Tibial artery (tissue), 4 donors: ENCODE measurements at regions not wholly inside any gene's neighbourhood (a gene's known extent, or its start where the extent isn't known, plus 50 kb on each side); places are given as distances from the start of the nearest gene placed in this dataset.

ENCODE experiments used
- DNase-seq, 2 donors: peaks; one replicate each; pipeline ENCODE4 v3.0.0-alpha.2; 2019
- H3K27ac ChIP-seq, 2 donors: fragments of 200-600 bp; sonication (generic) in 1 of 2; 1 replicate in 1 of 2; 2 replicates in 1 of 2; pipeline ENCODE4 v1.5.1; 2018 to 2019; ENCODE audit warnings: mild to moderate bottlenecking in 1 of 2
- H3K27me3 ChIP-seq, 2 donors: fragments of 200-600 bp; sonication (generic) in 1 of 2; one replicate each; pipeline versions ENCODE4 v1.5.1 to v1.6.0; 2016 to 2019
- H3K36me3 ChIP-seq, 3 donors: fragments of 200-600 bp; sonication (generic) in 2 of 3; one replicate each; pipeline ENCODE4 v1.5.1; 2016 to 2019; ENCODE audit warnings: mild to moderate bottlenecking in 2 of 3
- H3K4me1 ChIP-seq, 4 donors: fragments of 200-600 bp; sonication (generic) in 2 of 4; 1 replicate in 3 of 4; 2 replicates in 1 of 4; pipeline ENCODE4 v1.5.1; 2016 to 2019
- H3K4me3 ChIP-seq, 2 donors: fragments of 200-600 bp; sonication (generic) in 1 of 2; 1 replicate in 1 of 2; 2 replicates in 1 of 2; pipeline ENCODE4 v1.5.1; 2018 to 2019; ENCODE audit warnings: mild to moderate bottlenecking in 2 of 2
- H3K9me3 ChIP-seq, 3 donors: fragments of 200-600 bp; sonication (generic) in 1 of 3; one replicate each; pipeline ENCODE4 v1.5.1; 2016 to 2019
- intact Hi-C: fragments of 100-400 bp; cut with DNase I; formaldehyde crosslinking; loops from one replicate; pipeline ENCODE4 v1.15.0; 2023; ENCODE audit warnings: low total_unique reads
- TF ChIP-seq, protein P1 (sequence below), 2 experiments: fragments of 200-600 bp in 1 of 2; fragments of 450-650 bp in 1 of 2; IDR thresholded peaks; one replicate each; pipeline ENCODE4 v1.5.1; 2017 to 2019; ENCODE audit warnings: antibody characterized with exemption in 2 of 2, mild to moderate bottlenecking in 1 of 2, moderate library complexity in 1 of 2

DNA sequence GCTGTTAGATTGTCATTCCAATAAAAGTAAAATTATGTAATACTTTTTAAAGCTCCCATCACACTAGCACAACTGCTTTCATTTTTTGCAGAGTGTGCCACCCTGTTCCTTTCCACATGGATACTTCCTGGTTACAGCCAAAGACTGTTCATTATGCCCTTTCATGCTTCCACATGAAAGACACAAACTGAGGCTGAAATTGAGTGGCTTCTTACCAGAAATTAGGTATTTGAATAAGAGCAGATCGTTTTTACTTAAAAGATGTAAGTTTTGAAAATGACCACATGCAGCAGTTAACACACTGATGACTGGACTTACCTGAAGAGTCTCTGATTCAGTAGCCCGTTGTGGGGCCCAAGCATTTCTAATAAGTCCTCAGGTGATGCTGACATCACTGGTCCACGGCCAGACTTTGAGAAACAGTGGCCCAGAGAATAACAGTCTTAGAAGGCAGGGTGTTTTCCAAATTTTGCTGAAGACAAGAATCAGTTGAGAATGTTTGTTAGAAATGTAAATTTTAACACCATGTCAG lies 187.6 kb upstream of the DMRT1 start:
- no peaks in the 10 kb centered on the region for H3K27me3 ChIP-seq
- H3K9me3 ChIP-seq = no peaks in the 10 kb centered on the region
- no peak for DNase-seq
- peak overlapping the region; percentile 53 to 56 for H3K27ac ChIP-seq
- TF ChIP-seq, protein P1, sequence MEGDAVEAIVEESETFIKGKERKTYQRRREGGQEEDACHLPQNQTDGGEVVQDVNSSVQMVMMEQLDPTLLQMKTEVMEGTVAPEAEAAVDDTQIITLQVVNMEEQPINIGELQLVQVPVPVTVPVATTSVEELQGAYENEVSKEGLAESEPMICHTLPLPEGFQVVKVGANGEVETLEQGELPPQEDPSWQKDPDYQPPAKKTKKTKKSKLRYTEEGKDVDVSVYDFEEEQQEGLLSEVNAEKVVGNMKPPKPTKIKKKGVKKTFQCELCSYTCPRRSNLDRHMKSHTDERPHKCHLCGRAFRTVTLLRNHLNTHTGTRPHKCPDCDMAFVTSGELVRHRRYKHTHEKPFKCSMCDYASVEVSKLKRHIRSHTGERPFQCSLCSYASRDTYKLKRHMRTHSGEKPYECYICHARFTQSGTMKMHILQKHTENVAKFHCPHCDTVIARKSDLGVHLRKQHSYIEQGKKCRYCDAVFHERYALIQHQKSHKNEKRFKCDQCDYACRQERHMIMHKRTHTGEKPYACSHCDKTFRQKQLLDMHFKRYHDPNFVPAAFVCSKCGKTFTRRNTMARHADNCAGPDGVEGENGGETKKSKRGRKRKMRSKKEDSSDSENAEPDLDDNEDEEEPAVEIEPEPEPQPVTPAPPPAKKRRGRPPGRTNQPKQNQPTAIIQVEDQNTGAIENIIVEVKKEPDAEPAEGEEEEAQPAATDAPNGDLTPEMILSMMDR (IDR thresholded peaks at IDR 0.05) = no peak
- H3K4me3 ChIP-seq = no peak overlapping the region
- no peaks in the 10 kb centered on the region for H3K36me3 ChIP-seq
- intact Hi-C loops = no loop called here
- peaks cover 0 to 76% (median 34%) of the 10 kb centered on the region in 4 donors for H3K4me1 ChIP-seq

DNA sequence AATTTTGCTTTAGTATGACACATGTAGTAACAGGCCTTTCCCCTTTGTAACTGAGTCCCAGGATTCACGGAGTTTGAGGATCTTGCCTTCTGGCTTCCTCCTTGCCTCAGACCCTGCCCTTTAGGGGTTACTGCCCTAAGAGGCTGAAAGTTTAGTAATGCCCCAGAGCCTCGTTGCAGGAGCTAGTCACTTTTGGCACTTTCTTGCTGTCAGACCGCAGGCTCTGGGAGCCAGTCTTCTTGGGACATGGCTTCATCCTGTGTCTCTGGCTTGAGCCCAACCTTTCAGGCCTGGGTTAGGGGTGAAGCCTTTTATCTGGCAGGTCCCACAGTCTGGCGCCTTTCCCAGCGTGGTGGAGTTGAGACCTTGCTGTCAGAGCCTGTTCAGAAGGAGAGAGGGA lies 185.6 kb upstream of the DMRT1 start:
- TF ChIP-seq, protein P1 (IDR thresholded peaks at IDR 0.05) = no peak
- peaks cover 0 to 56% (median 24%) of the 10 kb centered on the region in 4 donors for H3K4me1 ChIP-seq
- no peaks in the 10 kb centered on the region for H3K9me3 ChIP-seq
- DNase-seq = peak; percentile 74 to 87
- H3K4me3 ChIP-seq = no peak overlapping the region
- H3K36me3 ChIP-seq = no peaks in the 10 kb centered on the region
- peak overlapping the region; percentile 80 to 83 for H3K27ac ChIP-seq
- intact Hi-C loops = no loop called here
- no peaks in the 10 kb centered on the region for H3K27me3 ChIP-seq

DNA sequence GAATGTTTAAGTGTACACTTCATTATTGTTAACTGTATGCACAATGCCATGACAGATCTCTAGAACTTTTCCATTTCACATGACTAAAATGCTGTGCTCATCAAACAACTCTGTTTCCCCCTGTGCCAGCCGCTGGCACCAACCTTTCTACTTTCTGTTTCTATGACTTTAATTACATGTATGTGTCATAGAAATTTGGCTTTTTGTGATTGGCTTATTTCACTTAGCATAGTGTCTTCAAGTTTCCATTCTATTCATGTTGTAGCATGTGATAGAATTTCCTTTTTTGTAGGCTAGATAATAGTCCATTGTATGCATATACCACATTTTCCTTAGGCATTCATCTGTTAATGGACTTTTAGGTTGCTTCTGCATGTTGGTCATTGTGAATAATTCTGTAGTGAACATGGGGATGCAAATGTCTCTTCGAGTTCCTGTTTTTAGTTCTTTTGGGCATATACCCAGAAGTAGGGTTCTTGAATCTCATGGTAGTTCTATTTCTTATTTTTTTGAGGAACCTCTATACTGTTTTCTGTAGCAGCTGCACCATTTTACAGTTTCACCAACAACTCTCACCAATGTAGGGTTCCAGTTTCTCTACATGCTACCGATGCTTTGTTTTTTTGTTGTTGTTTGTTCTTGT lies 184.4 kb upstream of the DMRT1 start:
- Histone ChIP-seq H3K4me1 (peaks cover 0 to 50% (median 21%) of the 10 kb centered on the region in 4 donors), H3K36me3 (no peaks in the 10 kb centered on the region), H3K27me3 (no peaks in the 10 kb centered on the region), H3K9me3 (no peaks in the 10 kb centered on the region), H3K27ac (peak overlapping the region; percentile 80 to 83), H3K4me3 (no peak overlapping the region)
- TF ChIP-seq, protein P1 (IDR thresholded peaks at IDR 0.05) = no peak
- intact Hi-C loops = no loop called here
- no peak for DNase-seq

DNA sequence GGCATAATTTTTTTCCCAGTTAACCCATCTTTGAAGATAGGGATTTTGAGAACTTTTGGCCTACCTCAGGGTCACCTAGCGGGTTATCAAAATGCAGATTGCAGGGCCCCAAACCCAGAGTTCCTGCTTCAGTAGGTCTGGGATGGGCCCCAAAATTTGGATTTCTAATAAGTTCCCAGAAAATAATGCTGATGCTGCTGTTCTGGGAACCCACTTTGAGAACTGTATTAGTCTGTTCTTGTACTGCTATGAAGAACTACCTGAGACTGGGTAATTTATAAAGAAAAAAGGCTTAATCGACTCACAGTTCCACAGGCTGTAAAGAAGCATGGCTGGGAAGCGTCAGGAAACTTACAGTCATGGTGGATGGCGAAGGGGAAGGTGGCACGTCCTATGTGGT lies 182.2 kb upstream of the DMRT1 start:
- DNase-seq = no peak
- Histone ChIP-seq H3K4me3 (no peak overlapping the region), H3K9me3 (no peaks in the 10 kb centered on the region), H3K27ac (no peak overlapping the region), H3K4me1 (peaks cover 0 to 36% (median 19%) of the 10 kb centered on the region in 4 donors), H3K27me3 (no peaks in the 10 kb centered on the region), H3K36me3 (no peaks in the 10 kb centered on the region)
- intact Hi-C loops = no loop called here
- TF ChIP-seq, protein P1 (IDR thresholded peaks at IDR 0.05) = no peak

DNA sequence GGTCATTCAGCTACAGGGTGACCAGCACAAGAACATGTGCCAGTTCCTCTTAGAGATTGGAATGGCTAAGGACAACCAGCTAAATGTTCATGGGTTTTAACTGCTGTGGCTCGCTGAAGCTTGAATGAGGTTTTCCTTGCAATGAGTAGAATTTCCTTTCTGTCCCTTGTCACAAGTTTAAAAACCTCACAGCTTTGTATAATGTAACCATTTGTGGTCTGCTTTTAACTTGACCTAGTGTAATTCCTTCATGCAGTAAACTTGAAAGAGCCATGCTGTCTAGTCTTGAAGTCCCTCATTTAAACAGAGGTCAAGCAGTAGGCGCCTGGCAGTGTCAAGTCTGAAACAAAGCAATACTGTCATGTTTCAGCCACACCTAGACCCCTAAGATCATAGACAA lies 181.3 kb upstream of the DMRT1 start:
- Histone ChIP-seq H3K27ac (no peak overlapping the region), H3K27me3 (no peaks in the 10 kb centered on the region), H3K4me3 (no peak overlapping the region), H3K36me3 (no peaks in the 10 kb centered on the region), H3K9me3 (no peaks in the 10 kb centered on the region), H3K4me1 (peaks cover 0 to 27% (median 17%) of the 10 kb centered on the region in 4 donors)
- no peak for DNase-seq
- intact Hi-C loops = no loop called here
- TF ChIP-seq, protein P1 (IDR thresholded peaks at IDR 0.05) = no peak
